Adrenal gland (tissue), 5 donors: ENCODE measurements at regions not wholly inside any gene's neighbourhood (a gene's known extent, or its start where the extent isn't known, plus 50 kb on each side); places are given as distances from the start of the nearest gene placed in this dataset.

ENCODE experiments used
- POLR2A ChIP-seq, 2 donors: fragments of 450-650 bp; IDR thresholded peaks; one replicate each; pipeline ENCODE4 v1.6.1; 2017; ENCODE audit warnings: antibody characterized with exemption in 2 of 2, mild to moderate bottlenecking in 2 of 2, moderate library complexity in 1 of 2
- TF ChIP-seq, protein P1 (sequence below), 6 experiments: fragments of 450-650 bp in 4 of 6; fragments of 200-600 bp in 2 of 6; sonication (generic) in 1 of 6; IDR thresholded peaks; 1 replicate in 5 of 6; 2 replicates in 1 of 6; pipeline versions ENCODE4 v1.5.1 to v1.8.0; 2016 to 2021; ENCODE audit warnings: antibody characterized with exemption in 6 of 6, mild to moderate bottlenecking in 2 of 6, moderate library complexity in 1 of 6
- donor health status: DM: no; HTN: no; CAD: no.

GRCh38 chr4:77309496-77309895, 152.5 kb downstream of the CCNG2 start:
- no peak for TF ChIP-seq POLR2A (IDR thresholded peaks at IDR 0.05)
- TF ChIP-seq, protein P1, sequence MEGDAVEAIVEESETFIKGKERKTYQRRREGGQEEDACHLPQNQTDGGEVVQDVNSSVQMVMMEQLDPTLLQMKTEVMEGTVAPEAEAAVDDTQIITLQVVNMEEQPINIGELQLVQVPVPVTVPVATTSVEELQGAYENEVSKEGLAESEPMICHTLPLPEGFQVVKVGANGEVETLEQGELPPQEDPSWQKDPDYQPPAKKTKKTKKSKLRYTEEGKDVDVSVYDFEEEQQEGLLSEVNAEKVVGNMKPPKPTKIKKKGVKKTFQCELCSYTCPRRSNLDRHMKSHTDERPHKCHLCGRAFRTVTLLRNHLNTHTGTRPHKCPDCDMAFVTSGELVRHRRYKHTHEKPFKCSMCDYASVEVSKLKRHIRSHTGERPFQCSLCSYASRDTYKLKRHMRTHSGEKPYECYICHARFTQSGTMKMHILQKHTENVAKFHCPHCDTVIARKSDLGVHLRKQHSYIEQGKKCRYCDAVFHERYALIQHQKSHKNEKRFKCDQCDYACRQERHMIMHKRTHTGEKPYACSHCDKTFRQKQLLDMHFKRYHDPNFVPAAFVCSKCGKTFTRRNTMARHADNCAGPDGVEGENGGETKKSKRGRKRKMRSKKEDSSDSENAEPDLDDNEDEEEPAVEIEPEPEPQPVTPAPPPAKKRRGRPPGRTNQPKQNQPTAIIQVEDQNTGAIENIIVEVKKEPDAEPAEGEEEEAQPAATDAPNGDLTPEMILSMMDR (IDR thresholded peaks at IDR 0.05) = no peak
